B cell (primary cell): ENCODE measurements at regions not wholly inside any gene's neighbourhood (a gene's known extent, or its start where the extent isn't known, plus 50 kb on each side); places are given as distances from the start of the nearest gene placed in this dataset.

ENCODE experiments used
- ATAC-seq: fragments of 200-7000 bp; cut with Tn5 transposase; one replicate; pipeline ENCODE4 v1.10.0; 2021; ENCODE audit warnings: low read depth, mild to moderate bottlenecking, moderate number of reproducible peaks, moderate library complexity
- CTCF ChIA-PET: fragments of 350-600 bp; sonication (Branson Sonifier 250); formaldehyde crosslinking; loops from one replicate; lab custom pipeline; 2021; ENCODE audit warnings: antibody characterized with exemption, inconsistent platforms; lab: Charles Lee
- POLR2A ChIA-PET: fragments of 350-600 bp; sonication (Branson Sonifier 250); formaldehyde crosslinking; loops from one replicate; lab custom pipeline; 2021; ENCODE audit warnings: antibody characterized with exemption; lab: Charles Lee
- DNase-seq: peaks from one replicate; pipeline ENCODE4 v3.0.0; 2013
- H2AFZ ChIP-seq: 2 replicates; pipeline ENCODE4 v1.6.1; 2012; ENCODE audit warnings: mild to moderate bottlenecking, low read depth, low read length; ENCODE audit not compliant: insufficient read depth, poor library complexity, severe bottlenecking
- H3K27ac ChIP-seq, 2 donors: 1 replicate in 1 of 2; 2 replicates in 1 of 2; pipeline ENCODE4 v1.5.1; 2012 to 2013; ENCODE audit warnings: low read length in 2 of 2, mild to moderate bottlenecking in 2 of 2, moderate library complexity in 1 of 2
- H3K27me3 ChIP-seq, 4 experiments: fragments of 200-600 bp in 1 of 4; sonication (generic) in 1 of 4; replicated peaks in 1 of 4; 1 replicate in 2 of 4; 2 replicates in 2 of 4; pipeline versions ENCODE4 v1.6.1 to v1.7.0; 2013 to 2016; ENCODE audit warnings: low read length in 3 of 4, mild to moderate bottlenecking in 2 of 4, mixed read lengths in 1 of 4, moderate library complexity in 1 of 4; ENCODE audit not compliant: insufficient read depth in 4 of 4, control insufficient read depth in 3 of 4; ENCODE audit errors: control extremely low read depth in 1 of 4
- H3K36me3 ChIP-seq, 2 experiments: replicated peaks in 1 of 2; 1 replicate in 1 of 2; 2 replicates in 1 of 2; pipeline versions ENCODE4 v1.6.1 to v1.7.1; 2013; ENCODE audit warnings: low read length in 1 of 2; ENCODE audit not compliant: insufficient read depth in 2 of 2, control insufficient read depth in 1 of 2; ENCODE audit errors: control extremely low read depth in 1 of 2, extremely low read depth in 1 of 2
- H3K4me1 ChIP-seq, 2 donors: fragments of 200-600 bp in 1 of 2; sonication (generic) in 1 of 2; 1 replicate in 1 of 2; 2 replicates in 1 of 2; pipeline versions ENCODE4 v1.5.1 to v1.6.1; 2013 to 2017; ENCODE audit warnings: low read length in 2 of 2; ENCODE audit not compliant: control insufficient read depth in 2 of 2, insufficient read depth in 2 of 2
- H3K4me2 ChIP-seq: replicated peaks from 2 replicates; pipeline ENCODE3; 2012; ENCODE audit warnings: mild to moderate bottlenecking, low read depth, low read length; ENCODE audit not compliant: poor library complexity, severe bottlenecking
- H3K4me3 ChIP-seq, 5 experiments: fragments of 200-600 bp in 1 of 5; sonication (generic) in 1 of 5; 1 replicate in 3 of 5; 2 replicates in 2 of 5; pipeline versions ENCODE4 v1.5.1 to v1.7.0; 2011 to 2016; ENCODE audit warnings: low read length in 4 of 5, mild to moderate bottlenecking in 4 of 5, low read depth in 2 of 5, control low read depth in 1 of 5, moderate library complexity in 1 of 5; ENCODE audit not compliant: insufficient read depth in 1 of 5; ENCODE audit errors: control extremely low read depth in 1 of 5, extremely low read depth in 1 of 5
- H3K79me2 ChIP-seq: fragments of 200-600 bp; sonication (generic); one replicate; pipeline ENCODE4 v1.6.0; 2016; ENCODE audit warnings: low read length; ENCODE audit not compliant: control insufficient read depth, insufficient read depth
- H3K9ac ChIP-seq: fragments of 200-600 bp; sonication (generic); 2 replicates; pipeline ENCODE4 v1.6.1; 2017; ENCODE audit warnings: mild to moderate bottlenecking, low read length, moderate library complexity
- H3K9me3 ChIP-seq, 3 donors: one replicate each; pipeline versions ENCODE4 v1.6.1 to v1.7.1; 2013; ENCODE audit warnings: low read length in 2 of 3; ENCODE audit not compliant: control insufficient read depth in 2 of 3, insufficient read depth in 1 of 3; ENCODE audit errors: control extremely low read depth in 1 of 3
- H4K20me1 ChIP-seq: 2 replicates; pipeline ENCODE4 v1.6.0; 2012; ENCODE audit warnings: mild to moderate bottlenecking, low read length; ENCODE audit not compliant: insufficient read depth, control insufficient read depth, poor library complexity, severe bottlenecking
- H3K27ac Mint-ChIP-seq: one replicate; pipeline ENCODE4 v1.8.0; 2021; ENCODE audit warnings: mixed read lengths
- H3K27me3 Mint-ChIP-seq: one replicate; pipeline ENCODE4 v1.8.0; 2021; ENCODE audit warnings: mixed read lengths
- H3K4me1 Mint-ChIP-seq: one replicate; pipeline ENCODE4 v1.8.0; 2021; ENCODE audit warnings: mixed read lengths
- H3K4me3 Mint-ChIP-seq: one replicate; pipeline ENCODE4 v1.8.0; 2021; ENCODE audit warnings: mixed read lengths
- H3K9me3 Mint-ChIP-seq: one replicate; pipeline ENCODE4 v1.8.0; 2022; ENCODE audit warnings: mixed read lengths; ENCODE audit not compliant: insufficient read depth
- CTCF ChIP-seq: fragments of 200-600 bp; IDR thresholded peaks from one replicate; pipeline ENCODE4 v1.8.0; 2022; ENCODE audit warnings: antibody characterized with exemption, mild to moderate bottlenecking
- EZH2 ChIP-seq: IDR thresholded peaks from 2 replicates; pipeline ENCODE4 v1.6.1; 2012; ENCODE audit warnings: borderline replicate concordance, low read depth, mild to moderate bottlenecking, moderate library complexity, low read length; ENCODE audit not compliant: insufficient read depth, poor library complexity, severe bottlenecking
- WGBS: methylation state at CpG from one replicate; pipeline ENCODE4 v1.1.5; 2013; ENCODE audit warnings: missing lambda C conversion rate; ENCODE audit not compliant: insufficient coverage; 5-methylcytosine and 5-hydroxymethylcytosine counted together
- intact Hi-C: fragments of 100-400 bp; cut with micrococcal nuclease; formaldehyde crosslinking; loops from one replicate; pipeline ENCODE4 v1.10.0; 2022

GRCh38 chr9:16951502-16951901 is 81.0 kb upstream of the BNC2 start:
- no peaks in the 10 kb centered on the region for H3K79me2 ChIP-seq
- Mint-ChIP-seq H3K27me3 (no peaks in the 10 kb centered on the region), H3K4me3 (no peak overlapping the region), H3K4me1 (no peaks in the 10 kb centered on the region), H3K9me3 (no peaks in the 10 kb centered on the region), H3K27ac (no peak overlapping the region)
- no CpG with 5 or more reads among the region's 2 CpGs for WGBS
- no peaks in the 10 kb centered on the region for H3K36me3 ChIP-seq
- ATAC-seq (no peak), DNase-seq (no peak)
- ChIA-PET CTCF (no interaction called here), POLR2A (no interaction called here)
- no peak overlapping the region for H3K9ac ChIP-seq
- intact Hi-C loops, result no loop called here
- peaks cover 0 to 2% (median 0%) of the 10 kb centered on the region in 3 donors for H3K9me3 ChIP-seq
- no peak overlapping the region for H3K27ac ChIP-seq
- TF ChIP-seq CTCF (no peak), EZH2 (no peak)
- H3K4me2 ChIP-seq, result no peak overlapping the region
- no peaks in the 10 kb centered on the region for H3K27me3 ChIP-seq
- H4K20me1 ChIP-seq, result no peaks in the 10 kb centered on the region
- H2AFZ ChIP-seq, result no peak overlapping the region
- no peaks in the 10 kb centered on the region for H3K4me1 ChIP-seq
- no peak overlapping the region for H3K4me3 ChIP-seq

GRCh38 chr9:16950051-16950450 is 79.6 kb upstream of the BNC2 start:
- H3K4me2 ChIP-seq, result no peak overlapping the region
- ATAC-seq, result no peak
- H3K27ac Mint-ChIP-seq, result no peak overlapping the region
- H3K9me3 ChIP-seq, result peaks cover 0 to 2% (median 0%) of the 10 kb centered on the region in 3 donors
- no peak overlapping the region for H3K4me3 Mint-ChIP-seq
- H4K20me1 ChIP-seq, result no peaks in the 10 kb centered on the region
- H3K27ac ChIP-seq, result no peak overlapping the region
- no peaks in the 10 kb centered on the region for H3K79me2 ChIP-seq
- H3K27me3 Mint-ChIP-seq, result no peaks in the 10 kb centered on the region
- intact Hi-C loops, result no loop called here
- WGBS, result no CpG with 5 or more reads among the region's 4 CpGs
- no peak for DNase-seq
- no peak overlapping the region for H3K9ac ChIP-seq
- H3K4me3 ChIP-seq, result no peak overlapping the region
- ChIA-PET POLR2A (no interaction called here), CTCF (no interaction called here)
- H3K27me3 ChIP-seq, result no peaks in the 10 kb centered on the region
- no peaks in the 10 kb centered on the region for H3K4me1 Mint-ChIP-seq
- no peak overlapping the region for H2AFZ ChIP-seq
- H3K4me1 ChIP-seq, result no peaks in the 10 kb centered on the region
- no peaks in the 10 kb centered on the region for H3K36me3 ChIP-seq
- H3K9me3 Mint-ChIP-seq, result no peaks in the 10 kb centered on the region
- TF ChIP-seq EZH2 (no peak), CTCF (no peak)
